ENCODE measurements at regions not wholly inside any gene's neighbourhood (a gene's known extent, or its start where the extent isn't known, plus 50 kb on each side); places are given as distances from the start of the nearest gene placed in this dataset.

GRCh38 chr2:15736396-15737180 is 144.9 kb downstream of the DDX1 start:
- TF ChIP-seq, protein P1, sequence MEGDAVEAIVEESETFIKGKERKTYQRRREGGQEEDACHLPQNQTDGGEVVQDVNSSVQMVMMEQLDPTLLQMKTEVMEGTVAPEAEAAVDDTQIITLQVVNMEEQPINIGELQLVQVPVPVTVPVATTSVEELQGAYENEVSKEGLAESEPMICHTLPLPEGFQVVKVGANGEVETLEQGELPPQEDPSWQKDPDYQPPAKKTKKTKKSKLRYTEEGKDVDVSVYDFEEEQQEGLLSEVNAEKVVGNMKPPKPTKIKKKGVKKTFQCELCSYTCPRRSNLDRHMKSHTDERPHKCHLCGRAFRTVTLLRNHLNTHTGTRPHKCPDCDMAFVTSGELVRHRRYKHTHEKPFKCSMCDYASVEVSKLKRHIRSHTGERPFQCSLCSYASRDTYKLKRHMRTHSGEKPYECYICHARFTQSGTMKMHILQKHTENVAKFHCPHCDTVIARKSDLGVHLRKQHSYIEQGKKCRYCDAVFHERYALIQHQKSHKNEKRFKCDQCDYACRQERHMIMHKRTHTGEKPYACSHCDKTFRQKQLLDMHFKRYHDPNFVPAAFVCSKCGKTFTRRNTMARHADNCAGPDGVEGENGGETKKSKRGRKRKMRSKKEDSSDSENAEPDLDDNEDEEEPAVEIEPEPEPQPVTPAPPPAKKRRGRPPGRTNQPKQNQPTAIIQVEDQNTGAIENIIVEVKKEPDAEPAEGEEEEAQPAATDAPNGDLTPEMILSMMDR (IDR thresholded peaks at IDR 0.05; ENCODE audit: extremely low read depth, missing control alignments) = no peak

DNA sequence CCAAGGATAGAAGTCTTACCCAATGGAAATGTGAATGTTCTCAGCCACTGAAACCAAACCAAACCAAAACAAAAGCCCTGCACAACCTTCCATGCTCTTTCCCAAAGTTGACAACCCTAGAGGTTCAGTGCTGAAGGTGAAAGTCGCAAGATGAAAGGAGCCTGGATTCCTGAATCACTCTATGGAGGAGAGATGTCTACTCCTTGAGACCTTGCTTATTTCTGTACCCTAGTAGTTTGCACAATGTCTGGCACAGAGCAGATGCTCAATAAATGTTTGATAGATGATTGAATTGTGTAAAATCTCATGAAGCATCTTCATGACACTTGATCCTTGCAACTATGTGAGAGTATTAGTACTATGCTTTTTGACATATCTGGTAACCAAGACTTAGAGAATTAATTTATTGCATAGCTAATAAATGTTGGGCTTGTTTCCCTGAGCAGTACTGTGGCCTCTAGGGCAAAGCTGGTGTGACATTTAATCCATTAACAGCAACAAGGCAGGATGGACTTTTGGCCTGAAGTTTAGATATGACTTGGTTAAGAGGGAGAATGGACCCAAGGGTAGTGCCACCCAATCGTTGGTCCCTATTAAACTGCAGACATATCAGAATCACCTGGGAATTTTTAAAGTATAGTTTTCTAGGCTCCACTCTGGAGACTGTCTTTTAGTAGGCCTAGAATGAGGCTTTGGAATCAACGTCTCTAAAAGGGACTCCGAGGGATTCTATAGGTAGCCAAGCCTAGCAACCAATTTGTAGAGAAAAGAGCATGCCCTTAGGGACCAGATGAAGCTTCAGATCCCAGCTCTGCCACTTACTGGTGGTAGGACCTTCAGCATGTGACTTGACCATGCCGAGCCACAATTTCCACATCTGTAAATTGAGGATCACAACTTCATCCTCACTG is 145.9 kb downstream of the DDX1 start:
- DNase-seq (ENCODE audit: low spot score) = no peak
- TF ChIP-seq, protein P1 (IDR thresholded peaks at IDR 0.05; ENCODE audit: extremely low read depth, missing control alignments) = no peak

More at GRCh38 chr2:15736396-15737180, 144.9 kb downstream of the DDX1 start:
- DNase-seq (ENCODE audit: low spot score) = no peak

- TF ChIP-seq, protein P1 (IDR thresholded peaks at IDR 0.05; ENCODE audit: extremely low read depth, missing control alignments) = no peak
- no peak for DNase-seq (ENCODE audit: low spot score)
Observed at GRCh38 chr2:15738225-15738546, 146.5 kb downstream of the DDX1 start.

DNA sequence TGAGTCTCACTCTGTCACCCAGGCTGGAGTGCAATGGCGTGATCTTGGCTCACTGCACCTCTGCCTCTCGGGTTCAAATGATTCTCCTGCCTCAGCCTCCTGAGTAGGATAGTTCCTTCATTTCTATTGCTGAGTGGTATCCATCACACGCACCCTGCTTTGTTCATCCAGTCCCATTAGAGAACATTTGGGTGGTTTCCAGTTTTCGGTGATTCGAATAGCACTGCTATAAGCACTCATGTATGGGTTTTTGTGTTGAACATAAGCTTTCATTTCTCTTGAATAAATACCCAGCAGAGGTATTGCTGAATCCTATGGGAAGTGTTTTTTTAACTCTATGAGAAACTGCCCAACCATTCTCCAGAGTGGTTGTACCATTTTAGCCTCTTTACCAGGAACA is 147.3 kb downstream of the DDX1 start:
- DNase-seq (ENCODE audit: low spot score) = no peak
- TF ChIP-seq, protein P1 (IDR thresholded peaks at IDR 0.05; ENCODE audit: extremely low read depth, missing control alignments) = no peak

GRCh38 chr2:15744820-15745219 is 153.2 kb downstream of the DDX1 start:
- no peak for DNase-seq (ENCODE audit: low spot score)
- TF ChIP-seq, protein P1 (IDR thresholded peaks at IDR 0.05; ENCODE audit: extremely low read depth, missing control alignments) = no peak

DNA sequence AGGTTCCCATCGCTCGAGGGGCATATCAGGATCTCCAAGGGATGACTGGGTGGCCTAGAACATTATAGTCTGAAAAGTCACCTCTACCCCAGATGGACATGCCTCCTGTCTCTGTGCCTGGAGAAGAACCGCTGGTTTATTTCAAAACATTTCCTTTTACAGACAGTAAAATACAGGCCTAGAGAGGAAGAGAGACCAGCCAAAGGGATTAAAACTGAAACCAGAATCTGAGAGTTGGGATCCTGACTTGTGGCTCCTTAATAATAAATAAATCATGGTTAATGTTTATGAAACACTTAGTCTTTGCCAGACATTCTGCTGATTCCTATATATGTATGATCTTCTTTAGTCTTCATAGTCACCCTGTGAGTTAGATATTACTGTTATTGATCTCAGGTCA is 153.7 kb downstream of the DDX1 start:
- TF ChIP-seq, protein P1 (IDR thresholded peaks at IDR 0.05; ENCODE audit: extremely low read depth, missing control alignments) = no peak

More for the DNA sequence above, 153.7 kb downstream of the DDX1 start:
- DNase-seq (ENCODE audit: low spot score) = no peak
